ENCODE measurements at regions not wholly inside any gene's neighbourhood (a gene's known extent, or its start where the extent isn't known, plus 50 kb on each side); places are given as distances from the start of the nearest gene placed in this dataset.

GRCh38 chr18:26741048-26741447 is 124.5 kb downstream of the AQP4 start:
- TF ChIP-seq EZH2 (IDR thresholded peaks at IDR 0.05; ENCODE audit: borderline replicate concordance, low read length), result no peak
- no peak for TF ChIP-seq CTCF (IDR thresholded peaks at IDR 0.05; ENCODE audit: low read length)
- no peaks in the 10 kb centered on the region for H3K4me1 ChIP-seq (ENCODE audit: insufficient read depth, low read length, severe bottlenecking)
- H3K36me3 ChIP-seq (ENCODE audit: insufficient read depth, low read length), result no peaks in the 10 kb centered on the region
- no peak overlapping the region for H3K4me3 ChIP-seq (ENCODE audit: low read depth, low read length, poor library complexity, severe bottlenecking)
- H3K4me2 ChIP-seq (ENCODE audit: low read length), result no peak overlapping the region
- H3K9me3 ChIP-seq (ENCODE audit: low read length), result no peaks in the 10 kb centered on the region
- no peaks in the 10 kb centered on the region for H3K79me2 ChIP-seq (ENCODE audit: insufficient read depth, low read length)
- H3F3A ChIP-seq (ENCODE audit: insufficient read depth, low read length), result no peaks in the 10 kb centered on the region
- no peaks in the 10 kb centered on the region for H3K27me3 ChIP-seq (ENCODE audit: insufficient read depth, low read length)
- H3K9me2 ChIP-seq (ENCODE audit: low read depth, low read length), result no peaks in the 10 kb centered on the region
- no peaks in the 10 kb centered on the region for H4K20me1 ChIP-seq (ENCODE audit: insufficient read depth, low read length)
- H2AFZ ChIP-seq (ENCODE audit: low read length), result no peak overlapping the region
- H3K27ac ChIP-seq (ENCODE audit: low read depth, low read length, poor library complexity, severe bottlenecking), result no peak overlapping the region
- no peak overlapping the region for H3K9ac ChIP-seq (ENCODE audit: low read length)

DNA sequence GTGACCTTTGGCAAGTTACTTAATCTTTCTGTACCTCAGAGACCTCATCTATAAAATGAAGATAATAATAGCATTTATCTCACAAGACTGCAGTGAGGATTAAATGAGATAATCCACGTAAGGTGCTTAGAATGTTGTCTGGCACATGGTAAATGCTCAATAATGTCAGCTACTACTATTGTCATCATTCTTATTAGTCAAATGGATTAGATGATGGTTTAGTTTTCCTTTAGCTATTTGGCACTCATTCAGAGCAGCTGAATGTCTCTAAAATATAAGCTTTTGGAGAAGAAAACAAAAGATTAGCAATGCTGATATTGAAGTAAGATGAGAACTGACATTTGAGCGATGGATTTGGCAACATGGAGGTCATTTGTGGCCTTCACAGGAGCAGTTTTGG is 125.1 kb downstream of the AQP4 start:
- no peak overlapping the region for H3K4me3 ChIP-seq (ENCODE audit: low read depth, low read length, poor library complexity, severe bottlenecking)
- H3K79me2 ChIP-seq (ENCODE audit: insufficient read depth, low read length), result no peaks in the 10 kb centered on the region
- no peaks in the 10 kb centered on the region for H3K9me3 ChIP-seq (ENCODE audit: low read length)

GRCh38 chr18:26738706-26739105 is 126.8 kb downstream of the AQP4 start:
- no peaks in the 10 kb centered on the region for H3K9me3 ChIP-seq (ENCODE audit: low read length)
- no peak overlapping the region for H2AFZ ChIP-seq (ENCODE audit: low read length)
- no peaks in the 10 kb centered on the region for H3K4me1 ChIP-seq (ENCODE audit: insufficient read depth, low read length, severe bottlenecking)
- no peak overlapping the region for H3K27ac ChIP-seq (ENCODE audit: low read depth, low read length, poor library complexity, severe bottlenecking)
- H3K27me3 ChIP-seq (ENCODE audit: insufficient read depth, low read length), result no peaks in the 10 kb centered on the region
- H3K4me3 ChIP-seq (ENCODE audit: low read depth, low read length, poor library complexity, severe bottlenecking), result no peak overlapping the region
- H3K4me2 ChIP-seq (ENCODE audit: low read length), result no peak overlapping the region
- no peaks in the 10 kb centered on the region for H3K9me2 ChIP-seq (ENCODE audit: low read depth, low read length)
- H3K9ac ChIP-seq (ENCODE audit: low read length), result no peak overlapping the region
- H3K79me2 ChIP-seq (ENCODE audit: insufficient read depth, low read length), result no peaks in the 10 kb centered on the region
- no peaks in the 10 kb centered on the region for H3F3A ChIP-seq (ENCODE audit: insufficient read depth, low read length)
- no peaks in the 10 kb centered on the region for H3K36me3 ChIP-seq (ENCODE audit: insufficient read depth, low read length)
- H4K20me1 ChIP-seq (ENCODE audit: insufficient read depth, low read length), result no peaks in the 10 kb centered on the region
- TF ChIP-seq EZH2 (IDR thresholded peaks at IDR 0.05; ENCODE audit: borderline replicate concordance, low read length), result no peak
- TF ChIP-seq CTCF (IDR thresholded peaks at IDR 0.05; ENCODE audit: low read length), result no peak

More for the DNA sequence above, 125.1 kb downstream of the AQP4 start:
- Histone ChIP-seq H4K20me1 (ENCODE audit: insufficient read depth, low read length) (no peaks in the 10 kb centered on the region), H3K4me2 (ENCODE audit: low read length) (no peak overlapping the region), H3K4me1 (ENCODE audit: insufficient read depth, low read length, severe bottlenecking) (no peaks in the 10 kb centered on the region), H3K27ac (ENCODE audit: low read depth, low read length, poor library complexity, severe bottlenecking) (no peak overlapping the region), H3K9ac (ENCODE audit: low read length) (no peak overlapping the region), H3K27me3 (ENCODE audit: insufficient read depth, low read length) (no peaks in the 10 kb centered on the region), H3K36me3 (ENCODE audit: insufficient read depth, low read length) (no peaks in the 10 kb centered on the region), H3F3A (ENCODE audit: insufficient read depth, low read length) (no peaks in the 10 kb centered on the region), H2AFZ (ENCODE audit: low read length) (no peak overlapping the region), H3K9me2 (ENCODE audit: low read depth, low read length) (no peaks in the 10 kb centered on the region)
- TF ChIP-seq EZH2 (IDR thresholded peaks at IDR 0.05; ENCODE audit: borderline replicate concordance, low read length) (no peak), CTCF (IDR thresholded peaks at IDR 0.05; ENCODE audit: low read length) (no peak)
